ENCODE measurements at regions not wholly inside any gene's neighbourhood (a gene's known extent, or its start where the extent isn't known, plus 50 kb on each side); places are given as distances from the start of the nearest gene placed in this dataset.

GRCh38 chr3:72428803-72429202 lies 419.4 kb downstream of the SHQ1 start:
- ATAC-seq: no peak

- peak in 1 of 2 donors; percentile 39 for ATAC-seq
Observed at GRCh38 chr3:72427624-72428023, 420.6 kb downstream of the SHQ1 start.

GRCh38 chr3:72426618-72427397 lies 421.4 kb downstream of the SHQ1 start:
- peak; percentile 66 to 68 for ATAC-seq

GRCh38 chr3:72423643-72424042 lies 424.6 kb downstream of the SHQ1 start:
- ATAC-seq: no peak

GRCh38 chr3:72421786-72422185 lies 426.5 kb downstream of the SHQ1 start:
- ATAC-seq: no peak

- no peak for ATAC-seq
Observed at GRCh38 chr3:72421126-72421525, 427.1 kb downstream of the SHQ1 start.

- ATAC-seq: no peak
Observed at GRCh38 chr3:72418856-72419255, 429.4 kb downstream of the SHQ1 start.

GRCh38 chr3:72418244-72418643 lies 430.0 kb downstream of the SHQ1 start:
- ATAC-seq: peak; percentile 76 to 91

GRCh38 chr3:72414481-72415016 lies 433.7 kb downstream of the SHQ1 start:
- ATAC-seq: no peak

- peak; percentile 29 to 31 for ATAC-seq
Observed at GRCh38 chr3:72413228-72413627, 435.0 kb downstream of the SHQ1 start.

- no peak for ATAC-seq
Observed at GRCh38 chr3:72412340-72412956, 435.8 kb downstream of the SHQ1 start.

- no peak for ATAC-seq
Observed at GRCh38 chr3:72411843-72412242, 436.4 kb downstream of the SHQ1 start.

- no peak for ATAC-seq
Observed at GRCh38 chr3:72411126-72411525, 437.1 kb downstream of the SHQ1 start.

- ATAC-seq: peak; percentile 81 to 90
Observed at GRCh38 chr3:72408983-72409779, 439.1 kb downstream of the SHQ1 start.

- ATAC-seq: no peak
Observed at GRCh38 chr3:72407766-72408165, 440.5 kb downstream of the SHQ1 start.

GRCh38 chr3:72405943-72406566 lies 442.2 kb downstream of the SHQ1 start:
- no peak for ATAC-seq

- no peak for ATAC-seq
Observed at GRCh38 chr3:72401005-72401545, 447.2 kb downstream of the SHQ1 start.

- ATAC-seq: no peak
Observed at GRCh38 chr3:72398781-72399180, 449.5 kb downstream of the SHQ1 start.

- no peak for ATAC-seq
Observed at GRCh38 chr3:72397586-72397985, 450.7 kb downstream of the SHQ1 start.

- ATAC-seq: no peak
Observed at GRCh38 chr3:72396899-72397298, 451.3 kb downstream of the SHQ1 start.

GRCh38 chr3:72395776-72396311 lies 452.4 kb downstream of the SHQ1 start:
- ATAC-seq: no peak

- ATAC-seq: no peak
Observed at GRCh38 chr3:72393455-72393854, 454.8 kb downstream of the SHQ1 start.
